HG02870 (cell line): ENCODE measurements at regions not wholly inside any gene's neighbourhood (a gene's known extent, or its start where the extent isn't known, plus 50 kb on each side); places are given as distances from the start of the nearest gene placed in this dataset.
A peak's percentile ranks its signal among the peaks of the same experiment; 100 is the strongest.

Experiments used
- ATAC-seq: cut with Tn5 transposase; IDR thresholded peaks from one replicate; pipeline ENCODE4 v1.9.1; 2021; ENCODE audit warnings: mild to moderate bottlenecking, moderate library complexity; ENCODE audit not compliant: unreplicated experiment

DNA sequence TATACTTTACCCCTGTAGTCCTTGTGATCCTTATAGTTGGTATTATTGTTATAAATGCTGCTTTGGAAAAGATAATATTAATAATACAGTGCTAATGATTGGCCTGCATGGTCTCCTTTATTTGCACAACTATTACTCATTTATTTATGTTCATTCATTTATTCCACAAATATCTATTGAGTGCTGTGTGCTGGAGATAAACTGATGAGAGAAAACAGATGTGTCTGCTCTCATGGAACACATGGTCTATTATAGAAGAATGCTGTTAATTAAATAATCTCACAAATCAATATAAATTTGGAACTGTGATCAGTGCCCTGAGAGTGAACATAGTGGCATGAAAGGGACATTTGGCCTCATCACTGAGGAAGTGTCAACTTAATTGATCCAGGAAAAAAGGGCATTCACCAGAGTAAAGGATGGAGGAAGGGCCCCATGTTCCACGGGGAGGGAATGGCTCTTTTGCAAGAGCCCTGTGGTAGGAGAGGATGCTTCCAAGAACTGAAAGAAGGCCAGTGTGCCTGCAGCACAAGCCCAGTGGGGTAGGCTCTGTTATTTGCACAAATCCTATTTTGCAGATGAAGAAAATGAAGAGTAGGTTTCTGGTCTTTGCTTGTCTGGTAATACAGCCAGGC is 91.5 kb upstream of the STK39 start:
- no peak for ATAC-seq

- ATAC-seq = no peak
These were observed 93.5 kb upstream of the STK39 start for GRCh38 chr2:168340931-168341330.

- no peak for ATAC-seq
These were observed 96.2 kb upstream of the STK39 start for GRCh38 chr2:168343586-168343985.

DNA sequence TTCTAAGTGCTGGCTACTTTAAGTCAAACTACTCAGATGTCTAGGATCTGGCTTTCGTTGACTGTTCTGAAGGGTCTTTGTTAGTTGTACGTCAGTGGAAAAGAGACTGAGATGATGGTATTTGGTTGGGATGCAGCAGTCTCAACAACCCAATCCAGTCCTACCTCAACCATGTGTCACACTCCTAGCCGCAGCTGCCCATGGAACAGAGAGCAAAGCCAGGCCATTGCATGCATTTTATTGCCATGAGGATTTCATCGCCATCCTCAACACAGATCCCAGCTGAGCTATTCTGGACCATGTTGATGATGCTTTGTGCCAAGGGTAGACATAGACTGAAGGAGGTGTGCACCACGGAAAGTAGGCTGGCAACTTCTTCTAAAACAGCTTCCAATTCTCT is 97.3 kb upstream of the STK39 start:
- ATAC-seq = no peak

DNA sequence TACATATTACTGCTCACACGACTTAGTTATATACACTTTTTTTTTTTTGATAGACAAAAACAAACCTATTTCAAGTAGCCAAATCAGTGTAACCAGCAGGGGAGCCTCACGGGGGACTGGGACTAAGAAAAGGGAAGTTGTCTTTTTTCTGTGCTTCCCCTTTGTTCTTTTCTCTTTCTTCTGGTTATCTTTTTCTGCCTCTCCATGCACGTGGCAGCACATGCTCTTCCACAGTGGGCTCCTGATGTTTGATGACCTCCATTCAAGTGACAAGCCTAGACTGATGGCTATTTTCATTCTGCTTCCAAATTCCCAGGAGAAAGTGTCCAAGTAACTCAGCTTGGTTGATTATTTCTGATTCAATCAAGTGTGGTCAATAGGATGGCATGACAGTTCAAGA is 98.2 kb upstream of the STK39 start:
- no peak for ATAC-seq

DNA sequence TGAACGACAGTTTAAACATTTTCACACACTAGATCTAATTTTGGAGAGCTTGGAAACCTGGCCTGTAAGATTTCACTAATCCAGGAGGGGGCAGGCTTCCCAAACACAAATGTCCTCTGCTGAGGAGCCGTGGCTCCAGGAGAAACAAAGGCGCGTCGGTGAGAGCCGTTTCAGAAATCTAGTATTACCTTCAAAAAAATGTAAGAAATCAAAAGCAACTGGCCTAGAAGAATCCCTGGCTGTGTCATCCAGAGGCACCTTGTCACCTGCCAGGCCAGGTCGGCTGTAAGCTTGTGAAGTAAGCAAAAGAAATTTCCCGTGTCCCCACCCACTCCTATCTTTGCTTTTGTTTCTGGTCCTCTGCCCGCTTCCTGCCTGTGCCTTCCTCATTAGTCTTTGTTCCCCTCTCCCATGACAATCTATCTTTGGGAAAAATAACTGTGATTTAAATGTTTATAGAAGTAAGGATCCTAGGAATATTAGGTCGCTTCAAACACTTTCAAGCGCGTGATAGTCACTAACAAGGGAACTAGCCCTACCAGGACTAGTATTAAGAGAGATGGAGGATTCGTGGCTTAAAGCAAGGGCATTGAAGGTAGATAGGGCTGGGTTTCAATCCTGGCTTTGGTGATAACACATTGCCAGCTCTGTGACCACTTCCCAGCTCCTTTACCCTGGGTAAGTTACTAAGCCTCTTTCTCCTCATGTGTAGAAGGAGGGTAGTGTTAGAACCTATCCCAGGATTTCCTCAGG is 99.5 kb upstream of the STK39 start:
- peak; percentile 64 for ATAC-seq

DNA sequence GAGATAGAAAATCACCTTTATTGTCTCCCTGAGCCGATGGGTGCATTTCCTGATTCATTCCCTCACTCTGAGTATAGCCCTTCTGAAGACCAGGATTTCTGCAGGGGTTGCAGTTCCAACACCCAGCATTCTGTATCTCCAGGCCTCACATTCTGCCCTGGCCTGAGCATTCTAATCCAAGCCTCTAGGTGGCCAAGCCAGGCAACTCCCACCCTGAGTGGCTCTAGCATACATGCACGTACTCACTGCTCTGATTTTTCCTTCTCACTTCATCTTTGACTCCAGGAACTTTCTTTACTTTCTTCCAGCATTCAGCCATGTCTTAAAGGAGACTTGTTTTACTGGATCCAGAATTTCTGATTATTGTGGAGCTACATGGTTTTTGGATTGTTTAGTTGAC is 100.7 kb upstream of the STK39 start:
- ATAC-seq = peak; percentile 67

DNA sequence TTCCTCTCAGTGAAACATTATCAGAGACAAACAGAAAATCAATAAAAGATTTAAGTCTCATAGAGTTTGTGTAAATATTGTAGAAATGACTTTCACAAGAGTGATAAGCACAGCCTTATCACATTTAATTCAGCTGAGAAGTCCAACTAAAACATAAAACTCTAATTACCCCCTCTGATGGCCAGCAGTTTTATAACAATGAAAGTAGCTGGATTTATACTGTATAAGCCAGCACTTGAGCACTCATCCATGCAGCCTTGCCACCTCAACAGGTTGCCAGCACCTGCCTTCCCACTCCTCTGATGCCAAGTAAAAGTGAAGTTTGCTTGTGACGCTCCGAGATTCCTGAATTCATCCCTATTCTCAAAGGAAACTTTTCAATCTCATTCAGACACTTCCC is 103.0 kb upstream of the STK39 start:
- ATAC-seq = no peak

GRCh38 chr2:168353251-168353650 is 102.8 kb upstream of the CERS6 start:
- ATAC-seq = no peak

DNA sequence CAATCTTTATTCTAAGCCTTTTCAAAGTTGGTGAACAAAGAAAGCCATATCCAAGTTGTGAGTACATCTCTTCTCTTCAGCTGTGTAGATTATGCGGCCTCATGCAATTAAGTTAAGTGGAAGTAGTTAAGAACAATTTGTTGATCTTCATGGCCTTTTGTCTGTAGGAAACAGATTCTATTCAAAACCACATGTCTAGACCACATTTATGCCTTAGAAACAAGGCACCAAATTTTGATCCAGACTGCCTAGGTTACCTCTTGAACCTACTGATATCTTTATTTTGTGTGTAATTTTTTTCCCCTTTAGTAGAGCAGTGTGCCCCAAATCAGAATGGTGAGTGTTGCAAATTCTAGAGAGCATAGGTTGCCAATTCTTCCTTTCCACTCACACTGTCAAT is 101.6 kb upstream of the CERS6 start:
- ATAC-seq = no peak

GRCh38 chr2:168355121-168355520 is 101.0 kb upstream of the CERS6 start:
- ATAC-seq = no peak

- ATAC-seq = no peak
These were observed 100.1 kb upstream of the CERS6 start for GRCh38 chr2:168355779-168356476.

DNA sequence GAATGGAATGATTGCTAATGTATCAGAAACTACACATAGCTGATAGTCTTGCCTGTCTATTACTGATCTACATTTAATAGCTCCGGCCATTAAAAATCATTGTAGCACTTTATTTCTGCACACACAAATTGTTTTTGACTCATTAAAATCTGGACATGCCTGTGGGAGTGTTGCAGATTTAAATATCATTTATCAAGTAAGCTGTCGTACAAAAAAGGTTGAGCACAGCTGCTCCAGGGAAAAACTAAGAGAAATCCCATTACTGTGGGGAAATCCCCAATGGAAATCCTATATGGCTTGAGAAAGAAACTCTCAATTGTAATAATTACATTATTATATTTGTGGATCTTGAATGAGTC is 99.6 kb upstream of the CERS6 start:
- ATAC-seq = no peak

- ATAC-seq = no peak
These were observed 98.1 kb upstream of the CERS6 start for GRCh38 chr2:168357797-168358472.

- ATAC-seq = no peak
These were observed 97.0 kb upstream of the CERS6 start for GRCh38 chr2:168359082-168359481.

DNA sequence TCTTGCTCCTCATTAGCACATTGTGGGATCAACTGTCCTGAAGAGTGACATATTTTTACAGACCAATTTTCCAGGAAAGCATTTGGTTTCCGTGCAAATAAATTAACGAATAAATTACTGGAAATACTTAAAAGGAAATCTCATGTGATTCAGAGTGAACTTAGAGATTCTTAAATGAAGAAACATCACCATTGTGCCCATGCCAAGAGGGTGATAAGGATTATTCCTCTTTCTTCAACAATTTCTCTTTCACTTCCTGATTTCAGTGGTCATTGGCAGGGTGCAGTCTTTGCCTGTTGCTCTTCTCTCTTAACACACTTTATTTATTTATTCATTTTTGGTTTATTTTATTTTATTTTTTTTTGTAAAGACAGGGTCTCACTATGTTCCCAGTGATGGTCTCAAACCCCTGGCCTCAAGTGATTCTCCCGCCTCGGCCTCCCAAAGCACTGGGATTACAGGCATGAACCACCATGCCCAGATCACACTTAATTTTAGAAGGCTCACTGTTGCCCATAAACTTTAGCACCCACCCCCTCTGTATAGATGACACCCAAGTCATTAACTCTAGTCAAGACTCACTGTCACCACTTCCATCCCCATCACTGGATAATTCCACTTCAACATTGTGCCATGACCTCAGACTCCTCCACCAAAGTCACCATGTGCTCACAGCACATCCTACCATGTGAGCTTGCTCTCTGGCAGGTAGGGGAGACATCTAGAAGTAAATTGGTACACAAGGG is 92.6 kb upstream of the CERS6 start:
- no peak for ATAC-seq

DNA sequence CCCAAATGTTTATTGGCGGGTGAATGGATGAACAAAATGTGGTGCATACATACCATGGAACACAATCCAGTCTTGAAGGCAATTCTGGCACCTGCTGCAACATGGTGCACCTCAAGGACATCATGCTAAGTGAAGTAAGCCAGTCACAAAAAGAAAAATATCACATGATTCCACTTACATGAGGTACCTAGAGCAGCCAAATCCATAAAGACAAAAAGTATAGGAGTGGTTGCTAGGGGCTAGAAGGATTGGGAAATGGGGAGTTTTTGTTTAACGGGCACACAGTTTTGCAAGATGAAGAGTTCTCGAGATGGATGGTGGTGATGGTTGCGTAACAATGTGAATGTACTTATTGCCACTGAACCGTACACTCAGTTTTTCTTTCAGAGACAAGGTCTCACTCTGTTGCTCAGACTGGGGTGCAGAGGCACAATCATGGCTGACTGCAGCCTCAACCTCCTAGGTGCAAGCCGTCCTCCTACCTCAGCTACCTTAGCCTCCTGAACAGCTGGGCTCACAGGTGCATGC is 90.9 kb upstream of the CERS6 start:
- ATAC-seq = no peak

DNA sequence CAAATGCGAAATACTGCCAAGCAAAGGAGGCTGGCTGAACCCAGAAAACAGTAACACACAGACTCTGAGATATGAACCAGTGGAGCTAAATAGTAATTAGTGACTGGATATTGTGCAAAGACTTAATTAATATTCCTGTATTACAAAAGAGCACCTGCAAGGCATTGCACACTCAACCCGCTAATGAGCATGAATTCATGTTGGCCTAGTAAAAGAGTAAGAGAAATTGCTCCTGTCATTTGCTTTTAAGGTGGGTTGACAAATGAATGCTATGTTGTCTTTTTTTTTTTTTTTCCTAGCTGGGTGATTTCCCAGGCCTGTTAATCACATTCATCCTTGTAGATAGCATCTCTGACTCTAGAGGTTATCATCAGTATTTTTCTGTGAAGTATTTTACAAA is 87.0 kb upstream of the CERS6 start:
- no peak for ATAC-seq

DNA sequence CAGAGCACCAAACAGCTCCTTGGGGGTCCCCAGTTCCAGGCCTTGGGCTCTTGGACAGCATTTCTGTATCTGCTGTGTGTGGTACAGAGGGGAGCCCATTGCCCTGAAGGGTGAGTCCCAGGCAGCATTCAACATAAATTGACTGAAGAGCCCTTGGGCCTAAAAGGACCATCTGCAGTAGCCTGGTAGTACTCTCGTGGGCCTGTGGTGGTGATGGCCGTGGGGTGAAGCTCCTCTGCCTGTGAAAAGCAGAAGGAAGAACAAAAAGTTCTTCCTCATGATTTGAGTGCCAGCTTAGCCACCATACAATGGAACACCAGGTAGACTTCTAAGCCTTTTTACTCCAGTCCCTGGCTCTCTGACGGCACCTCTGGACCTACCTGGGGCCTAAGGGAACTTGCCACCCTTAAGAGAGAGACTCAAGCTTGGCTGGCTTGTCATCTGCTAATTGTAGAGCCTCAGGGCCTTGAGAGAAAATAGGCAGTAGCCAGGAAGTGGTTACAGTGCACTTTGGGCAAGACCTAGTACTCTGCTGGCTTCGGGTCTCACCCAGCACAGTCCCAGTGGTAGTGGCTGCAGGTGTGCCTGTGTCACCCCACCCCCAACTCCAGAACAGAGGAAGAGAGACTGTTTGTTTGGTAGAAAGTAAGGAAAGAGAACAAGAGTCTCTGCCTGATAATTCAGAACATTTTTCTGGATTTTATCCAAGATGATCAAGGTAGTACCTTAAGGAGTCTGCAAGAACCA is 84.6 kb upstream of the CERS6 start:
- ATAC-seq = no peak

DNA sequence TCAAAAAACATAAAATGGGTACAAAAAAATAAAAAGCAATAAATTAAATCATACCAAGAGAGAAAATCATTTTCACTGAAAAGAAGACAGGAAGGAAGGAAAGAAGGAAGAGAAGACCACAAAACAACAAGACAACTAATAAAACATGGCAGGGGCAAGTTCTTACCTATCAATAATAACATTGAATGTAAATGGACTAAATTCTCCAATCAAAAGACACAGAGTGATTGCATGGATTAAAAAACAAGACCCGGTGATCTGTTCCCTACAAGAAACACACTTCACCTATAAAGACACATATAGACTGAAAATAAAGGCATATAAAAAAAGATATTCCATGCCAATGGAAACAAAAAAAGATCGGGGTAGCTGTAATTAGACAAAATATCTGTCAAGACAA is 82.6 kb upstream of the CERS6 start:
- ATAC-seq = no peak
